Lower lobe of right lung (tissue), 2 donors: ENCODE measurements at regions not wholly inside any gene's neighbourhood (a gene's known extent, or its start where the extent isn't known, plus 50 kb on each side); places are given as distances from the start of the nearest gene placed in this dataset.

Experiments used
- ATAC-seq, 2 donors: fragments of 200-7000 bp; cut with Tn5 transposase; one replicate each; pipeline ENCODE4 v1.9.1; 2020 to 2022; ENCODE audit warnings: mild to moderate bottlenecking in 2 of 2, moderate library complexity in 2 of 2
- DNase-seq: peaks from one replicate; pipeline ENCODE4 v3.0.0-alpha.2; 2020
- H3K27ac ChIP-seq: fragments of 200-600 bp; one replicate; pipeline ENCODE4 v1.8.0; 2022
- H3K27me3 ChIP-seq: fragments of 200-600 bp; one replicate; pipeline ENCODE4 v1.8.0; 2022; ENCODE audit warnings: low read depth
- H3K36me3 ChIP-seq: fragments of 200-600 bp; one replicate; pipeline ENCODE4 v1.8.0; 2022; ENCODE audit warnings: mild to moderate bottlenecking
- H3K4me1 ChIP-seq: fragments of 200-600 bp; one replicate; pipeline ENCODE4 v1.8.0; 2022
- H3K4me3 ChIP-seq: fragments of 200-600 bp; one replicate; pipeline ENCODE4 v1.8.0; 2022; ENCODE audit warnings: mild to moderate bottlenecking
- H3K9me3 ChIP-seq: fragments of 200-600 bp; one replicate; pipeline ENCODE4 v1.8.0; 2022
- intact Hi-C: fragments of 100-400 bp; cut with DNase I; formaldehyde crosslinking; loops from one replicate; pipeline ENCODE4 v1.11.0; 2022
- TF ChIP-seq, protein P1 (sequence below): fragments of 200-600 bp; IDR thresholded peaks from one replicate; pipeline ENCODE4 v1.8.0; 2022; ENCODE audit warnings: antibody characterized with exemption, mild to moderate bottlenecking
- donor health status: DM: no; HTN: yes; CAD: no; lungs with severe emphysema.

GRCh38 chrX:117376460-117376859 lies 740.1 kb downstream of the KLHL13 start:
- DNase-seq = no peak
- intact Hi-C loops = no loop called here
- ATAC-seq = peak in 1 of 2 donors; percentile 72
- TF ChIP-seq, protein P1, sequence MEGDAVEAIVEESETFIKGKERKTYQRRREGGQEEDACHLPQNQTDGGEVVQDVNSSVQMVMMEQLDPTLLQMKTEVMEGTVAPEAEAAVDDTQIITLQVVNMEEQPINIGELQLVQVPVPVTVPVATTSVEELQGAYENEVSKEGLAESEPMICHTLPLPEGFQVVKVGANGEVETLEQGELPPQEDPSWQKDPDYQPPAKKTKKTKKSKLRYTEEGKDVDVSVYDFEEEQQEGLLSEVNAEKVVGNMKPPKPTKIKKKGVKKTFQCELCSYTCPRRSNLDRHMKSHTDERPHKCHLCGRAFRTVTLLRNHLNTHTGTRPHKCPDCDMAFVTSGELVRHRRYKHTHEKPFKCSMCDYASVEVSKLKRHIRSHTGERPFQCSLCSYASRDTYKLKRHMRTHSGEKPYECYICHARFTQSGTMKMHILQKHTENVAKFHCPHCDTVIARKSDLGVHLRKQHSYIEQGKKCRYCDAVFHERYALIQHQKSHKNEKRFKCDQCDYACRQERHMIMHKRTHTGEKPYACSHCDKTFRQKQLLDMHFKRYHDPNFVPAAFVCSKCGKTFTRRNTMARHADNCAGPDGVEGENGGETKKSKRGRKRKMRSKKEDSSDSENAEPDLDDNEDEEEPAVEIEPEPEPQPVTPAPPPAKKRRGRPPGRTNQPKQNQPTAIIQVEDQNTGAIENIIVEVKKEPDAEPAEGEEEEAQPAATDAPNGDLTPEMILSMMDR = no peak
- Histone ChIP-seq H3K27ac (no peak overlapping the region), H3K36me3 (no peaks in the 10 kb centered on the region), H3K9me3 (no peaks in the 10 kb centered on the region), H3K27me3 (no peaks in the 10 kb centered on the region), H3K4me3 (no peak overlapping the region), H3K4me1 (no peaks in the 10 kb centered on the region)

- TF ChIP-seq, protein P1 = no peak
- intact Hi-C loops = no loop called here
- Histone ChIP-seq H3K27ac (no peak overlapping the region), H3K27me3 (no peaks in the 10 kb centered on the region), H3K4me3 (no peak overlapping the region), H3K36me3 (no peaks in the 10 kb centered on the region), H3K9me3 (no peaks in the 10 kb centered on the region), H3K4me1 (no peaks in the 10 kb centered on the region)
- DNase-seq (no peak), ATAC-seq (no peak)
Observed at GRCh38 chrX:117335209-117335608, 781.4 kb downstream of the KLHL13 start.

DNA sequence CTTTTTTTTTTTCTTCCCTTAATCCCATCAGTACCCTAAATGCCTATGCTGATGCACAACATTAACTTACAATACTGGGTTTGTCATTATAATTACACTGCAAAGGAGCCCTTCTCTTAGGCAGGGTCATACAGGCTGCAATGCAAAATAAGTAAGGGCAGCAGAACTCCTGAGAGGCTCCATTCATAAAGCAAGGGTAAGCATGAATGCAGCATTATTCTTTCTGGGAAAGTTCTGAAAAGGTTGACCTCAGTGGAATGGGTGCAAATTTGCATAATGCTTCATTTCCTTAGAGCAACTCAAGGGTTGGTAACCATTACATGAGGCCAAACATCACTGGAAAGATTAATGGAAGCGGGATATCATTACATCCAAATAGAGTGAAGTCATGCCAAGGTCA lies 789.2 kb downstream of the KLHL13 start:
- DNase-seq = no peak
- no peaks in the 10 kb centered on the region for H3K36me3 ChIP-seq
- no peak overlapping the region for H3K27ac ChIP-seq
- ATAC-seq = no peak
- intact Hi-C loops = no loop called here
- H3K4me3 ChIP-seq = no peak overlapping the region
- no peaks in the 10 kb centered on the region for H3K27me3 ChIP-seq
- no peaks in the 10 kb centered on the region for H3K9me3 ChIP-seq
- TF ChIP-seq, protein P1 = no peak
- H3K4me1 ChIP-seq = no peaks in the 10 kb centered on the region

- Histone ChIP-seq H3K27ac (no peak overlapping the region), H3K4me3 (no peak overlapping the region), H3K4me1 (no peaks in the 10 kb centered on the region), H3K9me3 (no peaks in the 10 kb centered on the region), H3K36me3 (no peaks in the 10 kb centered on the region), H3K27me3 (no peaks in the 10 kb centered on the region)
- DNase-seq = no peak
- intact Hi-C loops = no loop called here
- ATAC-seq = no peak
- TF ChIP-seq, protein P1 = no peak
Observed at GRCh38 chrX:117325706-117326105, 790.9 kb downstream of the KLHL13 start.

- no peaks in the 10 kb centered on the region for H3K9me3 ChIP-seq
- H3K4me3 ChIP-seq = no peak overlapping the region
- ATAC-seq = no peak
- H3K27me3 ChIP-seq = no peaks in the 10 kb centered on the region
- H3K27ac ChIP-seq = no peak overlapping the region
- H3K4me1 ChIP-seq = no peaks in the 10 kb centered on the region
- H3K36me3 ChIP-seq = no peaks in the 10 kb centered on the region
- DNase-seq = no peak
- intact Hi-C loops = no loop called here
- TF ChIP-seq, protein P1 = no peak
Observed at GRCh38 chrX:117305168-117305766, 811.3 kb downstream of the KLHL13 start.
